WTC11 (cell line): ENCODE measurements at regions not wholly inside any gene's neighbourhood (a gene's known extent, or its start where the extent isn't known, plus 50 kb on each side); places are given as distances from the start of the nearest gene placed in this dataset.

Source experiments
- ATAC-seq: fragments of 200-7000 bp; cut with Tn5 transposase; 2 replicates; pipeline ENCODE4 v1.10.0; 2021; ENCODE audit warnings: mild to moderate bottlenecking, moderate library complexity
- CTCF ChIA-PET: fragments of 300-600 bp; sonication (Branson Sonifier 250); formaldehyde crosslinking; loops from one replicate; lab custom pipeline; 2021; ENCODE audit warnings: antibody characterized with exemption; lab: Charles Lee
- POLR2A ChIA-PET: fragments of 350-600 bp; sonication (Branson Sonifier 250); formaldehyde crosslinking; loops from one replicate; lab custom pipeline; 2021; ENCODE audit warnings: antibody characterized with exemption; lab: Charles Lee
- DNase-seq: peaks from one replicate; pipeline ENCODE4 v3.0.0; 2021; ENCODE audit warnings: low spot score
- H3K27ac Mint-ChIP-seq: 2 replicates; pipeline ENCODE4 v1.8.0; 2021; ENCODE audit warnings: mixed read lengths
- H3K27me3 Mint-ChIP-seq: 2 replicates; pipeline ENCODE4 v1.8.0; 2021; ENCODE audit warnings: low read depth, mild to moderate bottlenecking, moderate library complexity, mixed read lengths
- H3K36me3 Mint-ChIP-seq: 2 replicates; pipeline ENCODE4 v1.8.0; 2021; ENCODE audit warnings: mixed read lengths
- H3K4me1 Mint-ChIP-seq: 2 replicates; pipeline ENCODE4 v1.8.0; 2022; ENCODE audit warnings: mixed read lengths
- H3K4me3 Mint-ChIP-seq: 2 replicates; pipeline ENCODE4 v1.8.0; 2021; ENCODE audit warnings: mild to moderate bottlenecking, moderate library complexity, mixed read lengths
- H3K9me3 Mint-ChIP-seq: 2 replicates; pipeline ENCODE4 v1.8.0; 2021; ENCODE audit warnings: mixed read lengths
- ETV6 ChIP-seq: sonication (generic); formaldehyde crosslinking; IDR thresholded peaks from 2 replicates; pipeline ENCODE4 v1.8.1; 2022; ENCODE audit warnings: mild to moderate bottlenecking, missing genetic modification reagents
- FOXP1 ChIP-seq: sonication (generic); formaldehyde crosslinking; IDR thresholded peaks from 2 replicates; pipeline ENCODE4 v1.8.0; 2022; ENCODE audit warnings: missing genetic modification reagents, mild to moderate bottlenecking, moderate library complexity, borderline replicate concordance
- HMGA2 ChIP-seq: fragments of 250-450 bp; sonication (Bioruptor Pico); IDR thresholded peaks from 2 replicates; pipeline ENCODE4 v1.4.0; 2021; ENCODE audit warnings: mild to moderate bottlenecking, moderate library complexity
- JAZF1 ChIP-seq: fragments of 250-450 bp; sonication (Bioruptor Pico); IDR thresholded peaks from 2 replicates; pipeline ENCODE4 v1.9.0; 2021; ENCODE audit warnings: moderate library complexity, mild to moderate bottlenecking, inconsistent platforms
- JUN ChIP-seq: sonication (generic); formaldehyde crosslinking; IDR thresholded peaks from 2 replicates; pipeline ENCODE4 v1.8.0; 2023; ENCODE audit warnings: mild to moderate bottlenecking, missing genetic modification reagents
- NFATC4 ChIP-seq: fragments of 250-450 bp; sonication (Bioruptor Pico); IDR thresholded peaks from 2 replicates; pipeline ENCODE4 v1.9.0; 2021; ENCODE audit warnings: mild to moderate bottlenecking
- NFE2L1 ChIP-seq: sonication (generic); formaldehyde crosslinking; IDR thresholded peaks from 2 replicates; pipeline ENCODE4 v1.8.1; 2023; ENCODE audit warnings: missing genetic modification reagents
- NFYB ChIP-seq: sonication (generic); formaldehyde crosslinking; conservative IDR thresholded peaks from 2 replicates; pipeline ENCODE4 v1.8.0; 2022; ENCODE audit warnings: low read depth, missing genetic modification reagents
- ZNF232 ChIP-seq: sonication (generic); formaldehyde crosslinking; IDR thresholded peaks from 2 replicates; pipeline ENCODE4 v1.8.0; 2022; ENCODE audit warnings: mild to moderate bottlenecking, missing genetic modification reagents
- TF ChIP-seq, protein P1 (sequence below): sonication (generic); formaldehyde crosslinking; IDR thresholded peaks from 2 replicates; pipeline ENCODE4 v1.8.1; 2022; ENCODE audit warnings: missing genetic modification reagents, borderline replicate concordance
- TF ChIP-seq, protein P2 (sequence below): sonication (generic); formaldehyde crosslinking; IDR thresholded peaks from 2 replicates; pipeline ENCODE4 v1.8.0; 2023; ENCODE audit warnings: mild to moderate bottlenecking, missing genetic modification reagents
- TF ChIP-seq, protein P3 (sequence below): sonication (generic); formaldehyde crosslinking; IDR thresholded peaks from 2 replicates; pipeline ENCODE4 v1.8.0; 2022; ENCODE audit warnings: mild to moderate bottlenecking, missing genetic modification reagents
- TF ChIP-seq, protein P4 (sequence below): fragments of 250-450 bp; sonication (Bioruptor Pico); IDR thresholded peaks from 2 replicates; pipeline ENCODE4 v1.8.0; 2021; ENCODE audit warnings: mild to moderate bottlenecking
- TF ChIP-seq, protein P5 (sequence below): sonication (generic); formaldehyde crosslinking; IDR thresholded peaks from 2 replicates; pipeline ENCODE4 v1.8.0; 2023; ENCODE audit warnings: missing genetic modification reagents

DNA sequence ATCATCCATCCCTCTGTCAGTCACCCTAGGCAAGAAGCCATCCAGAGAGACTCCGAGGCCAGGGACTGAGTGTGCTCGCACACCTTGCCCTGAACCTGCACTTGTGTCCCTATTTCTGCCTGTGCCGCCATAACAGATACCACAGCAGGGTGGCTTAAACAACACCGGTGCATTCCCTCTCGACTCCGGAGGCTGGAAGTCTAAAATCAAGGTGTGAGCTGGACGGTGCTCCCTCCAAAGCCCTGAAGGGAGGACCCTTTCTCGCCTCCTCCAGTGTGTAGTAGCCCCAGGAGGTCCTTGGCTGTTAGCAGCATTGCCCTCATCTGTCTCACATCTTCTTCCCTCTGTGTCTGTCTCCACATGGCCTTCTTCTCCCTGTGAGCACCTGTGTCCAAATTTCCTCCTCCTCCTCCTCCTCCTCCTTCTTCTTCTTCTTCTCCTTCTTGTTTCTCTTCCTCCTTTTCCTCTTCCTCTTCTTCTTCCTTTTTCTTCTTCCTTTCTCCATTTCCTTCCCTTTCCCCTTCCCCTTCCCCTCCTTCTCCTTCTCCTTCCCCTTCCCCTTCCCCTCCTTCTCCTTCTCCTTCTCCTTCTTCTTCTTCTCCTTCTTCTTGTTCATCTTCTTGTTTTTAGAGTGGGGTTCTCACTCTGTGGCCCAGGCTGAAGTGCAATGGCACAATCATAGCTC lies 98.1 kb upstream of the ENPP6 start:
- CTCF ChIA-PET: interaction anchor here (1.4 kb wide), 1 partner anchor 52 kb away, joined by 5 read pairs; no protein-coding TSS in a partner anchor
- TF ChIP-seq NFE2L1: no peak
- TF ChIP-seq, protein P1, sequence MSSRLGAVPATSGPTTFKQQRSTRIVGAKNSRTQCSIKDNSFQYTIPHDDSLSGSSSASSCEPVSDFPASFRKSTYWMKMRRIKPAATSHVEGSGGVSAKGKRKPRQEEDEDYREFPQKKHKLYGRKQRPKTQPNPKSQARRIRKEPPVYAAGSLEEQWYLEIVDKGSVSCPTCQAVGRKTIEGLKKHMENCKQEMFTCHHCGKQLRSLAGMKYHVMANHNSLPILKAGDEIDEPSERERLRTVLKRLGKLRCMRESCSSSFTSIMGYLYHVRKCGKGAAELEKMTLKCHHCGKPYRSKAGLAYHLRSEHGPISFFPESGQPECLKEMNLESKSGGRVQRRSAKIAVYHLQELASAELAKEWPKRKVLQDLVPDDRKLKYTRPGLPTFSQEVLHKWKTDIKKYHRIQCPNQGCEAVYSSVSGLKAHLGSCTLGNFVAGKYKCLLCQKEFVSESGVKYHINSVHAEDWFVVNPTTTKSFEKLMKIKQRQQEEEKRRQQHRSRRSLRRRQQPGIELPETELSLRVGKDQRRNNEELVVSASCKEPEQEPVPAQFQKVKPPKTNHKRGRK (CRISPR knock-in tag): 0 out of 2 replicates have a peak, but pooled peaks have one; percentile 70
- TF ChIP-seq, protein P2, sequence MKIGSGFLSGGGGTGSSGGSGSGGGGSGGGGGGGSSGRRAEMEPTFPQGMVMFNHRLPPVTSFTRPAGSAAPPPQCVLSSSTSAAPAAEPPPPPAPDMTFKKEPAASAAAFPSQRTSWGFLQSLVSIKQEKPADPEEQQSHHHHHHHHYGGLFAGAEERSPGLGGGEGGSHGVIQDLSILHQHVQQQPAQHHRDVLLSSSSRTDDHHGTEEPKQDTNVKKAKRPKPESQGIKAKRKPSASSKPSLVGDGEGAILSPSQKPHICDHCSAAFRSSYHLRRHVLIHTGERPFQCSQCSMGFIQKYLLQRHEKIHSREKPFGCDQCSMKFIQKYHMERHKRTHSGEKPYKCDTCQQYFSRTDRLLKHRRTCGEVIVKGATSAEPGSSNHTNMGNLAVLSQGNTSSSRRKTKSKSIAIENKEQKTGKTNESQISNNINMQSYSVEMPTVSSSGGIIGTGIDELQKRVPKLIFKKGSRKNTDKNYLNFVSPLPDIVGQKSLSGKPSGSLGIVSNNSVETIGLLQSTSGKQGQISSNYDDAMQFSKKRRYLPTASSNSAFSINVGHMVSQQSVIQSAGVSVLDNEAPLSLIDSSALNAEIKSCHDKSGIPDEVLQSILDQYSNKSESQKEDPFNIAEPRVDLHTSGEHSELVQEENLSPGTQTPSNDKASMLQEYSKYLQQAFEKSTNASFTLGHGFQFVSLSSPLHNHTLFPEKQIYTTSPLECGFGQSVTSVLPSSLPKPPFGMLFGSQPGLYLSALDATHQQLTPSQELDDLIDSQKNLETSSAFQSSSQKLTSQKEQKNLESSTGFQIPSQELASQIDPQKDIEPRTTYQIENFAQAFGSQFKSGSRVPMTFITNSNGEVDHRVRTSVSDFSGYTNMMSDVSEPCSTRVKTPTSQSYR: no peak
- H3K9me3 Mint-ChIP-seq: no peaks in the 10 kb centered on the region
- no peaks in the 10 kb centered on the region; the same call in 1 of the 2 replicates for H3K27me3 Mint-ChIP-seq
- no peak overlapping the region for H3K27ac Mint-ChIP-seq
- H3K4me3 Mint-ChIP-seq: no peak overlapping the region
- POLR2A ChIA-PET: interaction anchor here (0.6 kb wide), 1 partner anchor 31 kb away, joined by 9 read pairs; no protein-coding TSS in a partner anchor
- DNase-seq (no peak), ATAC-seq (no peak)
- H3K4me1 Mint-ChIP-seq: peaks cover 26% of the 10 kb centered on the region
- no peaks in the 10 kb centered on the region for H3K36me3 Mint-ChIP-seq

DNA sequence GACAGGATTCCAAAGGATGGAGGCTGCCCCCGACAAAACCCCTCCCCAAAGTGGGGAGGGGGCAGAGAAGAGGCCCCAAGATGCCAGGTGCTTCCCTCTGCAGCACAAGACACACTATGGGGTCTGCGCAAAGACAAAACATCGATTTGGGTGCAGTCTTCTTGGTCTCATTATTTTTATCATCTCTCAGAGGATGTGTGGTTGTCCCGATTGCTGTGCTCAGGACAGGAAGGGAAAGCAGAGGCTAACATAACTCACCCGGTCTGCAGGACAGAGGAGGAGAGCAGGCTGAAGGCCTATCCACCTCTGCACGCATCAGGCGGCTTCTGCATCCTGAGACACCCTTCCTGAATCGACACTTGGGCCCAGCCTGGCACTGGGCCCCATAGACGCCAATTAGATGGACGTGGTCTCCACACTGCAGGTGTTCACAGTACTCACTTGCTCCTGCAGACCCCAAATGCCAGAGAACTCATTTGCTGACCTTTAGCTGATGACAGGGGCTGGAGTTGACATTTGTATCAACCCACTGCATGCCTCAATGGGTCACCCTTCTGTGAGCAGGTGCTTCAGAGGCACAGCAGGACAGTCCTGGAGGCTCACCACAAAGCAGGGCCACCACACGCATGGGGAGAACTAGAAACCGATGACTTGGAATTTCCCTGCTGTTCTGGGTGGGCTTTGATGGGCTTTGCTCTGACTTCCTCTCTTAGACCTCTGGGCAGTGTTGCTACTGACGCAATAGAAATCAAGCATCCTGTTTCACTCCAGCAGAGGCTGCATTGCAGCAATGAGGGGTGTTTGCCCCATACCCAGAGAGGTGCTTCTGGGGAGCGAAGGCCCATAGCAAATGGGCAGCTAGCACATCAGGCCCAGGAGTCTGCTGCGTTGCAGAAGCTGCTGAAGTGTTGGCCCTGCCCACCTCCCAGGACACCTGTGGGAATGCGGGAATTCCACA lies 96.3 kb upstream of the ENPP6 start:
- TF ChIP-seq NFYB (CRISPR knock-in tag) (no peak), NFATC4 (CRISPR knock-in tag) (no peak), ZNF232 (CRISPR knock-in tag) (no peak), FOXP1 (CRISPR knock-in tag) (no peak), ETV6 (CRISPR knock-in tag) (no peak), HMGA2 (no peak), JUN (CRISPR knock-in tag) (no peak), JAZF1 (CRISPR knock-in tag) (no peak)
- TF ChIP-seq, protein P3, sequence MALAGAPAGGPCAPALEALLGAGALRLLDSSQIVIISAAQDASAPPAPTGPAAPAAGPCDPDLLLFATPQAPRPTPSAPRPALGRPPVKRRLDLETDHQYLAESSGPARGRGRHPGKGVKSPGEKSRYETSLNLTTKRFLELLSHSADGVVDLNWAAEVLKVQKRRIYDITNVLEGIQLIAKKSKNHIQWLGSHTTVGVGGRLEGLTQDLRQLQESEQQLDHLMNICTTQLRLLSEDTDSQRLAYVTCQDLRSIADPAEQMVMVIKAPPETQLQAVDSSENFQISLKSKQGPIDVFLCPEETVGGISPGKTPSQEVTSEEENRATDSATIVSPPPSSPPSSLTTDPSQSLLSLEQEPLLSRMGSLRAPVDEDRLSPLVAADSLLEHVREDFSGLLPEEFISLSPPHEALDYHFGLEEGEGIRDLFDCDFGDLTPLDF (CRISPR knock-in tag): no peak
- TF ChIP-seq, protein P4, sequence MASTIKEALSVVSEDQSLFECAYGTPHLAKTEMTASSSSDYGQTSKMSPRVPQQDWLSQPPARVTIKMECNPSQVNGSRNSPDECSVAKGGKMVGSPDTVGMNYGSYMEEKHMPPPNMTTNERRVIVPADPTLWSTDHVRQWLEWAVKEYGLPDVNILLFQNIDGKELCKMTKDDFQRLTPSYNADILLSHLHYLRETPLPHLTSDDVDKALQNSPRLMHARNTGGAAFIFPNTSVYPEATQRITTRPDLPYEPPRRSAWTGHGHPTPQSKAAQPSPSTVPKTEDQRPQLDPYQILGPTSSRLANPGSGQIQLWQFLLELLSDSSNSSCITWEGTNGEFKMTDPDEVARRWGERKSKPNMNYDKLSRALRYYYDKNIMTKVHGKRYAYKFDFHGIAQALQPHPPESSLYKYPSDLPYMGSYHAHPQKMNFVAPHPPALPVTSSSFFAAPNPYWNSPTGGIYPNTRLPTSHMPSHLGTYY (CRISPR knock-in tag): no peak
- TF ChIP-seq, protein P5, sequence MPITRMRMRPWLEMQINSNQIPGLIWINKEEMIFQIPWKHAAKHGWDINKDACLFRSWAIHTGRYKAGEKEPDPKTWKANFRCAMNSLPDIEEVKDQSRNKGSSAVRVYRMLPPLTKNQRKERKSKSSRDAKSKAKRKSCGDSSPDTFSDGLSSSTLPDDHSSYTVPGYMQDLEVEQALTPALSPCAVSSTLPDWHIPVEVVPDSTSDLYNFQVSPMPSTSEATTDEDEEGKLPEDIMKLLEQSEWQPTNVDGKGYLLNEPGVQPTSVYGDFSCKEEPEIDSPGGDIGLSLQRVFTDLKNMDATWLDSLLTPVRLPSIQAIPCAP (CRISPR knock-in tag): no peak
- TF ChIP-seq, all 79 proteins: peak for 0
- ATAC-seq (no peak), DNase-seq (no peak)
- Mint-ChIP-seq H3K27ac (no peak overlapping the region), H3K9me3 (peaks cover 7% of the 10 kb centered on the region), H3K4me3 (no peak overlapping the region), H3K4me1 (peaks cover 30% of the 10 kb centered on the region), H3K27me3 (no peaks in the 10 kb centered on the region; the same call in 1 of the 2 replicates), H3K36me3 (no peaks in the 10 kb centered on the region)
- ChIA-PET POLR2A (no interaction called here), CTCF (interaction anchor here (1.4 kb wide), 1 partner anchor 50 kb away, joined by 5 read pairs; no protein-coding TSS in a partner anchor)
